NCI-H146 (cell line): ENCODE measurements at regions not wholly inside any gene's neighbourhood (a gene's known extent, or its start where the extent isn't known, plus 50 kb on each side); places are given as distances from the start of the nearest gene placed in this dataset.
"Not testable (repeated sequence)": the region's sequence is repeated elsewhere in the genome, so short reads cannot be mapped to it uniquely, and the experiment has no call there.

ENCODE experiments used
- DNase-seq: peaks from one replicate; lab custom pipeline; 2025; lab: John Stamatoyannopoulos, UW

DNA sequence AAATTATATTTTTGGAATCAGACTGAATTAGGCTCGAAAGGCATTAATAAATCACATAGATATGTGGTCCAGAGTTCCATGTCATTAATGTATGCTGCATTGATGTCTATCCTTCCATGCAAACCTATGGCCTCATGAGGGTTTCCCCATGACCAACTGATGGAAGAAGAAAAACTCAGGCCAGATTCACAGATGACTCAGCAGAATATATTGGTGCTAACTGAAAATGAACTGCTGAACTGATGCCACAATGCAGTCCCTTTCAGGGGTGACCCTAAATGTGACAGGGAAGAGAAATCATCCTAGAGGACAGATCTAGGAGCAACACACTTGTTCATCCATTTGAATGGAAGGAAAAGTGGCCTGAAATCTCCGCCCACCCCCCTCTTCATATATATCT, 110.5 kb upstream of the KCND3 start:
- DNase-seq: no peak

DNA sequence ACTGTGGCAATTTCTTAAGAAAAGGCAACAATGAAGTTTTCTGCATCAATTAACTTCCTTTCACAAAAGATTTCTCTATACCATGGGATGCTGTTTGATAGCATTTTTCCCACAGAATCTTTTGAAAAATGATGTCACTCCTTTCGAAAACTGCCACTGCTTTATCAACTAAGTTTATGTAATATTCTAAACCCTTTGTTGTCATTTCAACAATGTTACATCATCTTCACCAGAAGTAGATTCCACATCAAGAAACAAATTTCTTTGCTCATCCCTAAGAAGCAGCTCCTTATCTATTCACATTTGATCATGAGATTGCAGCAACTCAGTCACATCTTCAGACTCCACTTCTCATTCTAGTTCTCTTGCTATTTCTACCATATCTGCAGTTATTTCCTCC, 116.1 kb upstream of the KCND3 start:
- no peak for DNase-seq

DNA sequence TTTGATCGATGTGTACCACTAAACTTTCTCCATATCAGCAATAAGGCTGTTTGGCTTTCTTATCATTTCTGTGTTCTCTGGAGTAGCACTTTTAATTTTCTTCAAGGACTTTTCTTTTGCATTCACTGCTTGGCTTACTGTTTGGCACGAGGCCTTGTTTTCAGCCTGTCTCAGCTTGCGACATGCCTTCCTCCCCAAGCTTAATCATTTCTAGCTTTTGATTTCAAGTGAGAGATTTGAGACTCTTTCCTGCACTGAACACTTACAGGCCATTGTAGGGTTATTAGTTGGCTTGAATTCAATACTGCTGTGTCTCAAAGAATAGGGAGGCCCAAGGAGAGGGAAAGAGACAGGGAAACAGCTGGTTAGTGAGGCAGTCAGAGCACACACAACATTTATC, 120.6 kb upstream of the KCND3 start:
- DNase-seq: no peak

DNA sequence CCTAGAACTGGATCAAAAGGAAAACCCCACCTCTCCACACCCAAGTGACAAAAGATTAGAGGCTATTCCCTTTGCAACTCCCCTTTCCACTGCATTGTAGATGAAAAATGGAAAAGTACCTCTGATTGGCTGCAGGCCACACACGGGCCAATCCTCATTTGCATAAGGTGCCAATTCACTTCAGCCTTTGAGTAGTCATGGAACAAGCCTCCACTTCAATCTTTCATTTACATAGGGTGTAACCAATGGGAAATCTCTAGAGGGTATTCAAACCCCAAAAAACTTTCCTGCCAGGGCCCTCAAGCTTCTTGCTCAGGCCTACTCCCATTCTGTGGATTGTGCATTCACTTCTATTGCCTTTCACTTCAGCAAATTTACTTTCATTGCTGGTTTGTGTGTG, 122.3 kb upstream of the KCND3 start:
- no peak for DNase-seq

DNA sequence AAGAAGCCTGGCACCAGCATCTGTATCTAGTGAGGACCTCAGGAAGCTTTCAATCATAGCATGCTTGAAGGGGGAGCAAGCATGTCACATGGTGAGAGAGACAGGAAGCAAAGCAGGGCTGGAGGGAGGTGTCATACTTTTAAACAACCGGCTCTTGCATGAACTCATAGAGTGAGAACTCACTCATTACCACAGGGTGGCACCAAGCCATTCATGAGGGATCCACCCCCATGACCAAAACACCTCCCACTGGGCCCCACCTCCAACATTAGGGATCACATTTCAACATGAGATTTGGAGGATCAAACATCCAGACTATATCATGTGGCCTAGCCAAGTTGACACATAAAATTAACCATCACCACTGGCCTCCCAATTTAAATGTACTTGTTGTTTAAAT, 125.1 kb upstream of the KCND3 start:
- DNase-seq: peak; percentile 25

DNA sequence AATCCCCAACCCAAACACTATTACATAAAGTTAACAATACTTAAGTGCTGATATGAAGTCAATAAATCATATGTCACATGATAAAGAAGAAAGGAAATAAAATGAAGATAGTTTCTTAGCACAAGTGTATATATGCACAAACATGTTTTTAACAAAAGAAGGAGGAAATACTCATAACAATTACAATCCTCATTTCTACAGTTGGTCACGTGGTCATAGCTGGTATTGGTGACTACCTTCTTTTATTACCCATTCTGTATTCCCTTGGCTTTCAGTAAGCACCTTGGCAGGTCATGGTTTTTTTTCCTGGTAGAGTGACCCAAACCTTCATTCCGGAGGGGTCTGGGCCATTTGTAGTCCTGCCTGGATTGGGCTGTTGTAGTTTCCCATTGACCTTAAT, 137.1 kb upstream of the KCND3 start:
- DNase-seq: no peak

DNA sequence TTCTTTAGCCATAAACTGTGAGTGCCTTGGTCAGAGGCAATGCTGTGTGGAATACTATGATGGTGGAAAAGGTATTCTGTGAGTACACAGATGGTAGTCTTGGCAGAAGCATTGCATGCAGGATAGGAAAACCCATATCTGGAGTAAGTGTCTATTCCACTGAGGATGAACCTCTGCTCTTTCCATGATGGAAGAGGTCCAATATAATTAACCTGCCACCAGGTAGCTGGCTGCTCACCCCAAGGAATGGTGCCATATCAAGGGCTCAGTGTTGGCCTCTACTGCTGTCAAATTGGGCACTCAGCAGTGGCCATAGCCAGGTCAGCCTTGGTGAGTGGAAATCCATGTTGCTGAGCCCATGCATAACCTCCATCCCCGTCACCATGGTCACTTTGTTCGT, 138.1 kb upstream of the KCND3 start:
- DNase-seq: not testable (repeated sequence)

DNA sequence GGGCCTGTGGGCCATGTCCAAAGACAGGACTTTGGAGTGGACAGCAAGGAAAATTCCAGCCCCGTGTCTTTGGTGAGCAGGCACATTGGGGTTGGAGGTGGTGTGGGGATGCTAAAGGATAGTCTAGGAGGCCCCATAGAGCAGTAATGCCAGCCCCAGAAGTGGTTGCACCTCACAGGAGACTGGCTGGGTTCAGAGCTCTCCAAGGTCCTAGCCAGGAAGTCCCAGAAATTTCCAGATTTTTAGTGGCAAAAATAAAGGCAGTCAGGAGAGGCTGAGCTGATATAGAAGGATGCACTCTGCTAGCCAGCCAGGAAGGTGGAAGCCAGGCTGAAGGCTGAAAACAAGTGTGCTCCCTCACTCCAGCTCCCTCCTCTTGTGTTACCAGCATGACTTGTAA, 144.0 kb upstream of the KCND3 start:
- no peak for DNase-seq

DNA sequence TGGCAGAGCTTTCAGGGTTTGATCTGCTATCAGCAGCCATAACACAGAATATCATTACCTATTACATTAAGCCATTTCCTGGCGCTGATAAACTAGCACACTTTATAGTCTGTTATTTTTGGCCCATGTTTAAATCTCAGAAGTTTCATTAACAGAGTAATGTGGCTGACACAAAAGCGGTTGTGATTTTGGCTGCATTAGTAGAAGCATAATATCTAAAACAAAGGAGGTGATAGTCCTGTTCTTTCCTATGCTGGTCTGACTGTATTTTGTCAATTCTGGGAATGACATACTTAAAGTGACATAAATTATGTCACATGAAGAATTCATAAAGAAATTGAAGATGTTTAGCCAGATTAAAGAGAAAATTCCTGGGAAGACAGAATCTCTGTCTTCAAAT, 151.3 kb upstream of the KCND3 start:
- DNase-seq: no peak

DNA sequence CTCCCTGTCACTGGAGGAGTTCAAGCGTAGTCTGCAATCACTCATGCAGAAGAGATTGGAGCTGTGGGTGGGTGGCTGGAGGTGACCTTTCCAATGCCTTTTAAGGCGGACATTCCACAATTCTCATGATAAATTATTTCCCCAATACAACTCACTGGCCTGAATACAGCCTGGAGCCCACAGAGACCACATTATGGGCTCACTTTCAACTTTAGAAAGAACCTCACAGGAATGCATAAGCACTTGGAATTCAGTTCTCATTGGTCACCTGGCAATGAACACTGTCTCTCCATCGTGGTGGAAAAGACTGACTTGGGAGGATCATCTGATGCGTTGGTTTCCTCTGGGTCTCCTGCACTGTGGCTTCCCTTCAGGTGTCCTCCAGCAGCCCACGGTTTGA, 151.8 kb upstream of the KCND3 start:
- DNase-seq: no peak

DNA sequence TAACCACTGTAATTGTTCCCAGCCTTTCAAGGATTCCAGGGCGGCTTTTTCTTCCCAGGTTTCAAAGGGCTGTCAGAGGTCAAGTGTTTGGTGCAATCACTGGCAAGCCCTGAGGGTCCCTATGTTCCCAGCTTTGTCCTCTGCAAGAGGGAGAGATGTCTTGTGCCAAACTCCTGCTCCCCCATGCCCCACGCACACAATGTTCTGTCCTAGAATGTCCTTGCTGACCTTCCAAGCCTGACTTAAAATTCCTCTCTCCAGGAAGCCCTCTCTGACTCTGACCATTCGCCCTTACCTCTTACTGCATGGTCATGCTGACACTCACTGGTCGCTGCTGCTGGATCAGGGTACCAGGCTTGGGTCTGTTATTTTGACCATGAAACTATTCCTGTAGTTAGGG, 152.5 kb upstream of the KCND3 start:
- DNase-seq: no peak

DNA sequence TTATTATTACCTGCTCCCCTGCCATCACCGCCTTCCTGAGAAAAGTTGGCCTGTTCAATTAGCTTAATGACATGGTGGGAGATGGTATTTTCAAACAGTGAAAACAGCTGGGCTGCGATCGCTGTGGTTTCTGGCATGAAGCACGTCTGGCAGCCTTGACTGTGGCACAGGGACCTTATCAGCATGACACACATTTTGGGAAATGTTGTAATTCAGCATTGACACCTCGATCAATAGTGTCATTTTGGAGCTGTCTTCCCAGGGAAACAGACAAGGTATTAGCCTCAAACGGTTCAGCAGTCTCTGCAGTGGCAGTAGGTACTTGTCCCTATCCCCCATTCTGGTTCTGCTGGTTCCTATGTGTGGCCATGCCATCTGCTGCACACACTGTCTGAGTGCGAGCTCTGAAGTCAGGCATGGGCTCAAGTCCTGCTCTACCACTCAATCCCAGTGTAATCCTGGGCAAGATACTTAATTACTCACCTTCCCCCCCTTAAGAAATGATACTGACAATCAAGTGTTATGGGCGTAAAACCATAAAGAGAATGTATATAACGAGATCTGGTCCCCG, 154.5 kb upstream of the KCND3 start:
- DNase-seq: no peak

DNA sequence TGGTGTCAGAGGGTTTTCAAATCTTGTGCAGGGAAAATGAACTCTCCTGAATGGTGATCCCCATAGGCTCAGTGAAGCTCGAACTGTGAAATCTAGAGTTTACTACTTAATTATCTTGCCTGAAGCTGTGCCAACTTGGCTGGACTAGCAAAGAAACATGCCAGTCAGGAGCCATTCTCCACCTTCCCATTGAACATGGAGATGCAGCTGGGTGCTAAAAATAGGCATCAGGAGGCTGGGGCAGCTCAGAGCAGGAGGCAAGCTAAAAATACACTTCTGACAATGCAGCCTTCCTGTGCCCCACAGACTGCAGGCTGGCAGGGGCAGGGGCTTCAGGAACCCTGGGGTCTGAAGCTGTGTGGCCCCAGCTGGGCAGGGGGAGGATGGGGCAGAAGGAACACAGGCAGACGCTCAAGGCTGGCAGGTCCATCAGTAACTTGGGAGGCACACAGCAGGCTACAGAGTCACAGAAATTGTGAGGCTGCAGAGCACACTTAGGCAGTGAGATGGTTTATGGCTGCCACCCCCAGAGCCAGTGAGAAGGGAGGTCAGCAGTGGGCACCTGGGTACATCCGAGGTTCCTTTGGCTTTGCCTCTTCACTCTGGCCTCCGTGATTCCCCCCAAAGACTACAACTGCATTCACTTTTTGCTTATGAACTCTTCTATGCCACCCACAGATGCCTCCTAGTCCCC, 155.4 kb upstream of the KCND3 start:
- peak; percentile 23 for DNase-seq

DNA sequence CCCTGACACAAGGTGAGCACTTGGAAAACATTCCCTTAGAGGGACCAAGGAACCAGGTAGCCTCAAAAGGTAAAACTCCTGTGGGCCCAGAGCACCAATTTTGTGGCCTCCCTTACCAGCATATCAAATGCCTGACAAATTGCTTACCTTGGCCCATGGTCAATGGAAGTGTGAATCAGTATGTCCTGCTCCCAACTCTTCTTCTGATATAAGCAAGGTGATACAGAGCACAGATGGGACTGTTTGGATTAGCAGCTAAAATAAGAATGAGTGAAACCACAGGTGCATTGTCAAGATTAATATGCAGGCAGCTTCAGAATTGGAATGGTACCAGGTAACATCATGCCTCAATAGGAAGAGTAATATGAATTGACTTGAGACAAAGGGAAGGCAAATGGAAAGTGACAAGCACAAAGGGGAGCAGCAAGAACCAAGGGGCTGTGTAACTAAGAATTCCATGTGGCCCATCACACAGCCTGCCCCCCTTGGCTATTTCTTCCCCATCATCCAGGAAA, 156.8 kb upstream of the KCND3 start:
- peak; percentile 65 for DNase-seq

DNA sequence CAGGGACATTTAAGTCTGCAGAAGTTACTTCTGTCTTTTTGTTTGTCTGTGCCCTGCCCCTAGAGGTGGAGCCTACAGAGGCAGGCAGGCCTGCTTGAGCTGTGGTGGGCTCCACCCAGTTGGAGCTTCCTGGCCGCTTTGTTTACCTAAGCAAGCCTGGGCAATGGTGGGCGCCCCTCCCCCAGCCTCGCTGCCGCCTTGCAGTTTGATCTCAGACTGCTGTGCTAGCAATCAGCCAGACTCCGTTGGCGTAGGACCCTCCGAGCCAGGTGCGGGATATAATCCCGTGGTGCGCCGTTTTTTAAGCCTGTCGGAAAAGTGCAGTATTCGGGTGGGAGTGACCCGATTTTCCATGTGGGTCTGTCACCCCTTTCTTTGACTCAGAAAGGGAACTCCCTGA, 170.7 kb upstream of the KCND3 start:
- not testable (repeated sequence) for DNase-seq

DNA sequence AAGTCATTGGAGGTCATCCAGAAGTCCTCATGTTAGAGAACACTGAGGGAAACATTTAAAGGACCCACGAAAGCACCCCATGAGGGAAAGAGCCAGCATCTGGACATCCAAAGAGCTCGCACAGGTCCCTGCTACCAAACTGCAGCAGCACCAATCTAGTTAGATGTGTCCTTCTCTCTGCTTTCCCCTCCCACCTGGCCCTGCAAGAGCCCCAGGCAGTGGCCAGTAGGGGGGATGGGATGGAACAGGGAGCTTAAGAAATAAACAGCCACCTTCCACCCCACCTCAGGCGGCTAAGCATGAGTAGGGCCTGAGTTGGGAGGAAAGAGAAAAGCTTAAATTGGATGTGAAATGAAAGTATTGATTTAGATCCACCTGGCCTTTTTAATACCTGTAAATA, 175.9 kb upstream of the KCND3 start:
- peak; percentile 16 for DNase-seq

DNA sequence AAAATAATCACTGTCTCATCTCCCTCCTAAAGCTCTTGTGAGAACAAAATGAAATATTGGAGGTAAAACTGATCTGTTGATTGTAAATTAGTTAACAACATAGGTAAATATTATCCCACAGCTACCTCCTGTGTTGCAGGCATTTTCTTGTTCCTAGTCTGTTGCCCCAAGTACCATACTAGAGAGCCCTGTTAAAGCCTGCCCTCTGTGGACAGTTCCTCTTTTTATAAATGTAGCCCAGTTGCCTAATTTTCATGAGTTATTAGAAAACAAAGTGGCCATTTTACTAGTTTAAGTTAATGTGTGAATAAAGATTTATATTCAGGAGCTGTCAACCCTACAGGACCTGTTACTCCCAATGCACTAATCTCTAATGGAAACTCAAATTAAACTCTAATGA, 180.0 kb upstream of the KCND3 start:
- no peak for DNase-seq

DNA sequence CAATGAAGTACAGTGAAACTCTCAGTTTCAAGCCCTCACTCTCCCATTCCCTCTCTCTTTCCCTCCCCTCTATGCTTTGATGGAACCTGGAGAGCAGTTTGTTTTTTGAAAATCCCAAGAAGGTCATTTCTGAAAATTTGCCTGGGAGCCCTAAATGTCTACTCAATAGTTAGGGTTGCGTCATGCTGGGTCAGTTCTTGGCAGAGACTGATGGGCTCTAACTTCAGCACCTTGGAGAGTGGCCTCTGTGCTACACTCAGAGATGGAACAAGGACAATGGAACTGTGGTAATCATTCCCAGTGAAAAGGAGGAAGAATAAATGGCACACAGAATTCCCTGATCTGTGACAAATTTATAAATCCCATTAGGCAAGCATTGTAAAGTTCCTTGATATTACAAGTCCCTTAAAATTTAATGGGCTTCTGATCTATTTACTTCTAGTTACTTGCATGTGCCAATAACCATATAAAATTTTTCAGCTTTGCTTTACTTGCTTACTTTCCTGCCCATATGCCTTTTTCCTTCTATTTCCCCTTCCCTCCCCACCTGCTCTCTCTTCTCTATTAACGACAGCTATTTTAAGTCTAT, 182.9 kb upstream of the KCND3 start:
- DNase-seq: no peak

DNA sequence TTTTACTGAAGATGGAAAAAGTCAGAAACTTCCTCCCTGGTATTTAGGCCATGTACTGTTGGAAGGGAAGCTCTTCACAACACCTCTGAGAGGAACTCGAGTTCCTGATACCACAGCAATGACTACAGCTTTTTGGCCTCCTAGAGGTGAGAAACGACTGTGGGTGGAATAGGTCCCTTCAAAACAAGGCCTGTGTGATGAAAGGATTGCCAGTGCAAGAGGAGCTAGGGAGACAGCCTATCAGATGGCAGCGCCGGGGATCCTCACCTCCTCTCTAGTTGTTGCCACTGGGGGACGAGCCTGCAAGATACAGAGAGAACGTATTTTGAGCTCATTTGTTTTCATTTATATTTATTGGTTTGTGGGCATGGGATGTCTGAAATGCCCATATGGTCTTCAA, 187.8 kb upstream of the KCND3 start:
- DNase-seq: no peak

DNA sequence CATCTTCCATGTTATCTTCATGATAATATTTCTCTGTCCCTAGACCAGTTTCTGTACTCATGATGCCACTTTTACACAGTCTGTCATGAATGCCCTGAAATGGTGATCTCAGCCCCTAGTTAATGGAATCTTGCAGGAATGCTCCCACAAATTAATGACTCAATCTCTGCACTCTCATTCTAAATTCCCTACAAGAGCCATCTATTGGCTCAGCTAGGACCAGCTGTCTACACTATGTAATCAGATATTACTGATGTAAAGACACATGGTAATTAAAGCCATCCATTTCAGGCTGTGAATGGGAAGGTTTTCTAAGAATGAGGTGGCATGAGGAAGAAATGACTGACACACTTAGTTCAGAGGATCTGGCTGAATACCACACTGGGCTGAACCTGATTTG, 199.1 kb upstream of the KCND3 start:
- DNase-seq: peak; percentile 28

DNA sequence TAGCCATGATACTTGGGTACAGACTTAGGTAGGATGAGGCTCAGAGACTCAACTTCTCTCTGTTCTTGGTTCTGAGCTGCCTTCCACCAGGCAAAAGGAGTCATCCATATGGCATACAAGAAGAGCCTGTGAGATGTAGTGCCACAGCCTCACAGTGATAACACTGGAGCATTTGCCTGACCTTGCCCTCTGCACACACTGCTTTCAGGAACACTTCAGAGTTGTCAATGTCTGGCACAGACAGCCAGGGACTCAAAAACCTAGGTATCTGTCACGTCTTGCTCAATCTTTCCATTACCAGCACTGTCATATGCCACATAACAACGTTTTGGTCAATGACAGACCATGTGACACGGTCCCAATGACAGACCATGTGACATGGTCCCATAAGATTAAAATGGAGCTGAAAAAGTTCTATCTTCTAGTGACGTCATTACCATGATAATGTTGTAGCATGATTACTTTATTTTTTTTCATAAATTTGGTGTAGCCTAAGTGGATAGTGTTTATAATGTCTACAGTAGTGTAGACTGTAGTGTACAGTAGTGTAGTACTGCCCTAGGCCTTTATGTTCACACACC, 199.9 kb upstream of the CTTNBP2NL start:
- DNase-seq: no peak

DNA sequence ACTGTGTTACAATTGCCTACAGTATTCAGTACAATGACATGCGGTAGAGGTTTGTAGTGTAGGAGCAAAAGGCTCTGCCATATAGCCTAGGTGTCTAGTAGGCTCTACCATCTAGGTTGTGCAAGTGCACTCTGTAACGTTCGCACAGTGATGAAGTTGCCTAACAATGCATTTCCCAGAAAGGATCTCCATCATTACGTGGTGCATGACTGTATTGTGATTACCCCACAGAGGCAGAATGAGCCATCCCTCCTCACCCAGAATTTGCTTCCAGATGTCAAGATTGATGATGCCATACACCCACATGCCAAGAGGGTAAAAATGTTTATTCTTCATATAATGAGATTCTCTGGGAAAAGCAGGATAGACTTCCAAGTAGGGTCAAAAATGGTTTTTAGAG, 199.3 kb upstream of the CTTNBP2NL start:
- no peak for DNase-seq

DNA sequence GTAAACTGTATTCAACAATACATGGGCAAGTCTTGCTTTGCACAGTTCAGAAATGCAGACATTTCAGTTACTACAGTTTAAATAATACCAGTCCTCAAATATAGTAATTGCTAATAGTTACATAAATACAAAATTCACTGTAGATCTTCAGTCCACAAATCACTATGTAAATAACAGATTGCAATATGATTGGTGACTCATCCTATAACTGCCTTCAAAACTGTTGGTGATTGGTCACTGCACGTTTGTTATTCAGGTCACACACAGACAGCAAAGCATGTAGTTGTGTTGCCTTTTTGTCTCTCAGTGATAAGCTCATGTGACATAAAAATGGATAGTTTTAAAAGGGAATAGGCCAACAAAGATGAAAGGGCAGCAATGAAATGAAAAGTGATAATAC, 186.5 kb upstream of the CTTNBP2NL start:
- no peak for DNase-seq
